A549 (cell line): ENCODE measurements at regions not wholly inside any gene's neighbourhood (a gene's known extent, or its start where the extent isn't known, plus 50 kb on each side); places are given as distances from the start of the nearest gene placed in this dataset.

Experiments
- ATAC-seq, 2 experiments: fragments of 200-7000 bp in 1 of 2; fragments of >200 bp in 1 of 2; cut with Nextera tagmentation in 1 of 2; cut with Tn5 transposase in 1 of 2; 3 replicates each; pipeline versions ENCODE4 v1.8.0 to v1.9.1; 2018 to 2020; ENCODE audit warnings: mild to moderate bottlenecking in 1 of 2, moderate library complexity in 1 of 2
- CTCF ChIA-PET: fragments of 300-600 bp; sonication (Branson Sonifier 250); formaldehyde crosslinking; extraction: SDS; loops from one replicate; lab custom pipeline; 2021; ENCODE audit warnings: antibody characterized with exemption, inconsistent platforms; lab: Yijun Ruan, JAX
- POLR2A ChIA-PET: fragments of 350-600 bp; formaldehyde crosslinking; extraction: SDS; loops from one replicate; lab custom pipeline; 2021; ENCODE audit warnings: antibody characterized with exemption, inconsistent platforms; lab: Yijun Ruan, JAX
- DNase-seq, 2 experiments: peaks; one replicate each; pipeline versions ENCODE4 v3.0.0 to v3.0.0-alpha.2; 2011 to 2016; ENCODE audit warnings: low read depth in 1 of 2, low spot score in 1 of 2
- FAIRE-seq: peaks from 2 replicates; lab custom pipeline; 2011; peaks lifted over from hg19 to GRCh38; lab: Jason Lieb, UNC
- H3K27ac ChIP-seq, 2 experiments: fragments of >200 bp; sonication (Bioruptor Twin); formaldehyde crosslinking; 3 replicates each; pipeline ENCODE4 v1.5.1; 2016 to 2017
- H3K4me1 ChIP-seq: fragments of >200 bp; sonication (Bioruptor Twin); formaldehyde crosslinking; 3 replicates; pipeline ENCODE4 v1.6.1; 2016
- H3K4me2 ChIP-seq: fragments of >200 bp; sonication (Bioruptor Twin); formaldehyde crosslinking; 3 replicates; pipeline ENCODE4 v1.6.1; 2016
- H3K4me3 ChIP-seq: fragments of >200 bp; sonication (Bioruptor Twin); formaldehyde crosslinking; 3 replicates; pipeline ENCODE4 v1.5.1; 2016
- H3K9me3 ChIP-seq: fragments of >200 bp; sonication (Bioruptor Twin); formaldehyde crosslinking; 3 replicates; pipeline ENCODE4 v1.6.1; 2016
- BCL3 ChIP-seq: fragments of >200 bp; sonication (Bioruptor Twin); formaldehyde crosslinking; IDR thresholded peaks from 3 replicates; pipeline ENCODE4 v1.6.1; 2016
- BHLHE40 ChIP-seq: IDR thresholded peaks from 2 replicates; pipeline ENCODE4 v1.6.1; 2012; ENCODE audit warnings: low read depth, low read length, inconsistent platforms
- EHF ChIP-seq: fragments of 250-450 bp; sonication (Bioruptor Pico); IDR thresholded peaks from 2 replicates; pipeline ENCODE4 v1.5.0; 2020; ENCODE audit warnings: mild to moderate bottlenecking
- FOSL2 ChIP-seq, 2 experiments: fragments of 450-650 bp in 1 of 2; fragments of >200 bp in 1 of 2; sonication (Bioruptor Twin) in 1 of 2; formaldehyde crosslinking; IDR thresholded peaks; 2 replicates each; pipeline versions ENCODE4 v1.5.0 to v1.6.1; 2016 to 2020; ENCODE audit warnings: mild to moderate bottlenecking in 1 of 2, moderate library complexity in 1 of 2
- HDAC2 ChIP-seq: fragments of 200-600 bp; sonication (generic); IDR thresholded peaks from 2 replicates; pipeline ENCODE4 v1.6.1; 2016
- JUNB ChIP-seq: fragments of >200 bp; sonication (Bioruptor Twin); formaldehyde crosslinking; IDR thresholded peaks from 2 replicates; pipeline ENCODE4 v1.6.1; 2016
- KDM5A ChIP-seq: fragments of 200-600 bp; sonication (generic); IDR thresholded peaks from 2 replicates; pipeline ENCODE4 v1.6.1; 2016; ENCODE audit warnings: antibody characterized with exemption, mild to moderate bottlenecking
- NPAS2 ChIP-seq: fragments of 250-450 bp; sonication (Bioruptor Pico); IDR thresholded peaks from 2 replicates; pipeline ENCODE4 v1.8.0; 2022; ENCODE audit warnings: mild to moderate bottlenecking, moderate library complexity, borderline replicate concordance
- POLR2A ChIP-seq: IDR thresholded peaks from 2 replicates; pipeline ENCODE4 v1.6.1; 2012; ENCODE audit warnings: mild to moderate bottlenecking, low read length
- REST ChIP-seq: fragments of 200-600 bp; sonication (generic); IDR thresholded peaks from 2 replicates; pipeline ENCODE4 v1.6.1; 2016; ENCODE audit warnings: antibody characterized with exemption, mild to moderate bottlenecking, moderate library complexity
- ZC3H11A ChIP-seq: fragments of 450-650 bp; IDR thresholded peaks from 2 replicates; pipeline ENCODE4 v1.6.1; 2014; ENCODE audit warnings: antibody characterized with exemption, mild to moderate bottlenecking
- WGBS: methylation state at CpG from one replicate; pipeline ENCODE4 v1.1.6; 2017; ENCODE audit errors: missing lambda C conversion rate; 5-methylcytosine and 5-hydroxymethylcytosine counted together
- TF ChIP-seq, protein P1 (sequence below): fragments of 250-450 bp; sonication (Bioruptor Pico); IDR thresholded peaks from 2 replicates; pipeline ENCODE4 v1.5.0; 2021; ENCODE audit warnings: mild to moderate bottlenecking, moderate library complexity, borderline replicate concordance
- TF ChIP-seq, protein P2 (sequence below): fragments of 250-450 bp; sonication (Bioruptor Pico); IDR thresholded peaks from 2 replicates; pipeline ENCODE4 v1.5.0; 2020; ENCODE audit warnings: low read depth, mild to moderate bottlenecking, moderate library complexity

- ChIA-PET POLR2A (no interaction called here), CTCF (no interaction called here)
- Histone ChIP-seq H3K4me2 (no peak overlapping the region), H3K27ac (no peak overlapping the region), H3K9me3 (no peaks in the 10 kb centered on the region), H3K4me3 (no peak overlapping the region)
- ATAC-seq, result no peak
- DNase-seq, result no peak
- WGBS, result 0% methylated on average over 1 of the region's 1 CpG
- no peak for FAIRE-seq
- TF ChIP-seq HDAC2, result no peak
- TF ChIP-seq, protein P1, sequence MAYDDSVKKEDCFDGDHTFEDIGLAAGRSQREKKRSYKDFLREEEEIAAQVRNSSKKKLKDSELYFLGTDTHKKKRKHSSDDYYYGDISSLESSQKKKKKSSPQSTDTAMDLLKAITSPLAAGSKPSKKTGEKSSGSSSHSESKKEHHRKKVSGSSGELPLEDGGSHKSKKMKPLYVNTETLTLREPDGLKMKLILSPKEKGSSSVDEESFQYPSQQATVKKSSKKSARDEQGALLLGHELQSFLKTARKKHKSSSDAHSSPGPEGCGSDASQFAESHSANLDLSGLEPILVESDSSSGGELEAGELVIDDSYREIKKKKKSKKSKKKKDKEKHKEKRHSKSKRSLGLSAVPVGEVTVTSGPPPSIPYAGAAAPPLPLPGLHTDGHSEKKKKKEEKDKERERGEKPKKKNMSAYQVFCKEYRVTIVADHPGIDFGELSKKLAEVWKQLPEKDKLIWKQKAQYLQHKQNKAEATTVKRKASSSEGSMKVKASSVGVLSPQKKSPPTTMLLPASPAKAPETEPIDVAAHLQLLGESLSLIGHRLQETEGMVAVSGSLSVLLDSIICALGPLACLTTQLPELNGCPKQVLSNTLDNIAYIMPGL (CRISPR knock-in tag), result no peak
- TF ChIP-seq, all 56 proteins: peak for 0
- H3K4me1 ChIP-seq, result no peaks in the 10 kb centered on the region
Measured at GRCh38 chr3:67227030-67227429, 228.9 kb downstream of the KBTBD8 start.

DNA sequence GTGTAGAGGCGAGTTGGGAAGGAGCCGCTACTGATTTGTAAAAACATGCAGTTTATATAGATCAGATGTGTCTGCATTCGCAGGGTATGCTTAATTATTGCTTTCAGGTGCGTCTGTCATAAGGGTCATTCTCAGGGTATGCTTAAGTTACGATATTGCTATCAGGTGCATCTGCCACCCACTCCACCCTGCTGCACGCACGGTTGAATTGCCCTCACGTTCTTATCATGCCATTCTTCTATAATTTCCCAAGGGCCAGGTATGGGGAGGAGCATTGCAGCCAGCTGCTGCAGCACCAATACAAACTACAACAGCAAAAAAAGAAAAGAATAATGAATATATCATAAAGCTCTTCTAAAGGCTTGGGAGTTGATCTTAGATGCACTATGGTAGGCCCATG is 230.0 kb downstream of the KBTBD8 start:
- DNase-seq, result no peak
- WGBS, result 24% methylated on average over 8 of the region's 8 CpGs
- TF ChIP-seq BHLHE40 (no peak), ZC3H11A (no peak), EHF (no peak), POLR2A (no peak)
- ChIA-PET POLR2A (no interaction called here), CTCF (no interaction called here)
- no peak for ATAC-seq
- Histone ChIP-seq H3K4me3 (no peak overlapping the region), H3K9me3 (no peaks in the 10 kb centered on the region), H3K4me2 (no peak overlapping the region), H3K27ac (no peak overlapping the region), H3K4me1 (no peaks in the 10 kb centered on the region)
- FAIRE-seq, result no peak

- no peak for FAIRE-seq
- no peak for ATAC-seq
- 33% methylated on average over 3 of the region's 3 CpGs for WGBS
Measured at GRCh38 chr3:67232642-67233041, 234.5 kb downstream of the KBTBD8 start.

GRCh38 chr3:67239353-67239752 is 241.2 kb downstream of the KBTBD8 start:
- Histone ChIP-seq H3K4me3 (no peak overlapping the region), H3K4me1 (no peaks in the 10 kb centered on the region), H3K9me3 (no peaks in the 10 kb centered on the region), H3K27ac (no peak overlapping the region), H3K4me2 (no peak overlapping the region)
- CTCF ChIA-PET, result no interaction called here
- FAIRE-seq (no peak), ATAC-seq (no peak), DNase-seq (no peak)
- TF ChIP-seq FOSL2 (IDR thresholded peaks at IDR 0.05) (no peak), FOSL2 (CRISPR knock-in tag; IDR thresholded peaks at IDR 0.05) (no peak), JUNB (no peak), REST (no peak)
- POLR2A ChIA-PET, result no interaction called here
- 57% methylated on average over 2 of the region's 2 CpGs for WGBS

More at GRCh38 chr3:67232642-67233041, 234.5 kb downstream of the KBTBD8 start:
- TF ChIP-seq KDM5A, result no peak
- TF ChIP-seq HDAC2, result no peak
- TF ChIP-seq, protein P2, sequence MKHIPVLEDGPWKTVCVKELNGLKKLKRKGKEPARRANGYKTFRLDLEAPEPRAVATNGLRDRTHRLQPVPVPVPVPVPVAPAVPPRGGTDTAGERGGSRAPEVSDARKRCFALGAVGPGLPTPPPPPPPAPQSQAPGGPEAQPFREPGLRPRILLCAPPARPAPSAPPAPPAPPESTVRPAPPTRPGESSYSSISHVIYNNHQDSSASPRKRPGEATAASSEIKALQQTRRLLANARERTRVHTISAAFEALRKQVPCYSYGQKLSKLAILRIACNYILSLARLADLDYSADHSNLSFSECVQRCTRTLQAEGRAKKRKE (CRISPR knock-in tag), result no peak
- TF ChIP-seq BCL3, result no peak
- TF ChIP-seq NPAS2 (CRISPR knock-in tag), result no peak
- TF ChIP-seq, all 56 proteins: peak for 0
- no peaks in the 10 kb centered on the region for H3K4me1 ChIP-seq
- POLR2A ChIA-PET, result no interaction called here
- no peak overlapping the region for H3K4me3 ChIP-seq
- no peak for DNase-seq
- no peak overlapping the region for H3K27ac ChIP-seq
- no peak overlapping the region for H3K4me2 ChIP-seq
- CTCF ChIA-PET, result no interaction called here
- no peaks in the 10 kb centered on the region for H3K9me3 ChIP-seq
